ENCODE measurements at regions not wholly inside any gene's neighbourhood (a gene's known extent, or its start where the extent isn't known, plus 50 kb on each side); places are given as distances from the start of the nearest gene placed in this dataset.

DNA sequence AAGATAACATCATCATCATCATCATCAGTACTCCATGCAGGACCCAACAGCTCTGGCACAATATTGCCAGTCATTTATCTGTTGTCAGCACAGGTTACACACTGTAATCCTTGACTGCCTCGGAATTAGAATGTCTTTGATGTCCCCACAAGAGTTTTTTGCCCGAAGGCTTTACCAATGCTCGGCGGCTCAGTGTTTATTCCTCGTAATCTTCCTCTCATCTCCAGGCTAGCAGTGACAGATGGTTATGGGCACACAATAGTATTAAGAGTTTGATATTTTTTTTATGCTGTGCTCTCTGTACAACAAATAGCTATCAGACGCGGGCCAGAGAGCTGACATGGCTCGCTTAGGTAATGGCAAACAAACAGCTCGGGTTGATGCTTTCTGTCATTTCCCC lies 515.2 kb downstream of the ZEB2 start:
- no peaks in the 10 kb centered on the region for H3K27me3 ChIP-seq (ENCODE audit: control insufficient read depth in 2 of 2, insufficient read depth in 2 of 2, low read length in 2 of 2)
- WGBS (ENCODE audit: insufficient coverage), result 100% methylated on average over 1 of the region's 9 CpGs
- no peaks in the 10 kb centered on the region for H3K79me2 ChIP-seq (ENCODE audit: insufficient read depth, low read length)
- Mint-ChIP-seq H3K27me3 (ENCODE audit: low read depth in 3 of 3) (no peaks in the 10 kb centered on the region), H3K4me3 (no peak overlapping the region), H3K4me1 (no peaks in the 10 kb centered on the region), H3K27ac (no peak overlapping the region), H3K9me3 (peaks cover 0 to 5% (median 0%) of the 10 kb centered on the region in 7 donors), H3K36me3 (peaks cover 7 to 10% of the 10 kb centered on the region in 2 donors)
- no peaks in the 10 kb centered on the region for H3K9me3 ChIP-seq (replicated peaks in 1 of 2; ENCODE audit: control insufficient read depth in 1 of 2, insufficient read depth in 1 of 2, low read length in 2 of 2)
- no peak overlapping the region for H3K4me2 ChIP-seq (replicated peaks; ENCODE audit: extremely low read depth, low read length, poor library complexity, severe bottlenecking)
- H4K20me1 ChIP-seq (ENCODE audit: insufficient read depth, low read length), result no peaks in the 10 kb centered on the region
- H2AFZ ChIP-seq (ENCODE audit: insufficient read depth, low read depth, low read length, poor library complexity, severe bottlenecking), result no peak overlapping the region
- H3K4me3 ChIP-seq (replicated peaks in 1 of 3; ENCODE audit: low read depth in 2 of 3, low read length in 3 of 3), result no peak overlapping the region
- H3K4me1 ChIP-seq (ENCODE audit: control insufficient read depth in 1 of 2, insufficient read depth in 2 of 2, low read length in 2 of 2), result no peaks in the 10 kb centered on the region
- H3K9ac ChIP-seq (ENCODE audit: insufficient read depth, low read length, poor library complexity, severe bottlenecking), result no peak overlapping the region
- TF ChIP-seq, protein P1, sequence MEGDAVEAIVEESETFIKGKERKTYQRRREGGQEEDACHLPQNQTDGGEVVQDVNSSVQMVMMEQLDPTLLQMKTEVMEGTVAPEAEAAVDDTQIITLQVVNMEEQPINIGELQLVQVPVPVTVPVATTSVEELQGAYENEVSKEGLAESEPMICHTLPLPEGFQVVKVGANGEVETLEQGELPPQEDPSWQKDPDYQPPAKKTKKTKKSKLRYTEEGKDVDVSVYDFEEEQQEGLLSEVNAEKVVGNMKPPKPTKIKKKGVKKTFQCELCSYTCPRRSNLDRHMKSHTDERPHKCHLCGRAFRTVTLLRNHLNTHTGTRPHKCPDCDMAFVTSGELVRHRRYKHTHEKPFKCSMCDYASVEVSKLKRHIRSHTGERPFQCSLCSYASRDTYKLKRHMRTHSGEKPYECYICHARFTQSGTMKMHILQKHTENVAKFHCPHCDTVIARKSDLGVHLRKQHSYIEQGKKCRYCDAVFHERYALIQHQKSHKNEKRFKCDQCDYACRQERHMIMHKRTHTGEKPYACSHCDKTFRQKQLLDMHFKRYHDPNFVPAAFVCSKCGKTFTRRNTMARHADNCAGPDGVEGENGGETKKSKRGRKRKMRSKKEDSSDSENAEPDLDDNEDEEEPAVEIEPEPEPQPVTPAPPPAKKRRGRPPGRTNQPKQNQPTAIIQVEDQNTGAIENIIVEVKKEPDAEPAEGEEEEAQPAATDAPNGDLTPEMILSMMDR (IDR thresholded peaks at IDR 0.05), result no peak
- H3K27ac ChIP-seq (ENCODE audit: low read depth in 1 of 2, low read length in 2 of 2), result no peak overlapping the region
- intact Hi-C loops (cut with micrococcal nuclease), result no loop called here
- peaks cover 0 to 7% of the 10 kb centered on the region in 2 donors for H3K36me3 ChIP-seq (replicated peaks in 1 of 2; ENCODE audit: control insufficient read depth in 1 of 2, insufficient read depth in 2 of 2, low read length in 2 of 2)
- no peak for DNase-seq

DNA sequence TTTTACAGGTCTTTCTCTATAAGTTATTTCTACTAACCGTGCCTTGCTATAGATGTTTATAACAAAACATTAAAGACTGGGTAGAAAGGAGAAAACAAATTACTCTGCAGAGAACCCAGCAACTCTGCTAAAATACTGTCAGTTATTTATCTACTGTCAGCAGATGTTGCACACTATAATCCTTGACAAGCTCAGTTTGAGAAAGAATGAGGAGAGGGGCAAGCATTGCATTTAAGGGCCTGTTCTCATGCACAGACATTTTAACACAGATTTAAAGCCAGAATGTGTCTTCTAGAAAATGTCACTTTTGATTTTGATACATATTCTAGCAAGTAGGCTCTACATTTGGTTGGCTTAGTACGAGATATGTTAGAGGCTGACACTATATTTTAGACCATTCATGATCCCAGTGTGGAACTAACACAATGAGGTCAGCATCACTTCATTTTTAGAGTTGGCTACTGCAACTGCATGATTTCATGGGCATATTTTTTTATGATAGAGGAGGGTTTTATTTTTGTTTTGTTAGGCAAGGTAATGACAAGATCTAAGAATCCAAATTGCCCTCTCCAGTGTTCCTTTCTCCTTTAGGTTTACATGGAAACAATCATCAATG lies 516.4 kb downstream of the ZEB2 start:
- peaks cover 0 to 7% of the 10 kb centered on the region in 2 donors for H3K36me3 ChIP-seq (replicated peaks in 1 of 2; ENCODE audit: control insufficient read depth in 1 of 2, insufficient read depth in 2 of 2, low read length in 2 of 2)
- H3K79me2 ChIP-seq (ENCODE audit: insufficient read depth, low read length), result no peaks in the 10 kb centered on the region
- Mint-ChIP-seq H3K27ac (no peak overlapping the region), H3K9me3 (peaks cover 0 to 4% (median 0%) of the 10 kb centered on the region in 7 donors), H3K4me3 (no peak overlapping the region), H3K27me3 (ENCODE audit: low read depth in 3 of 3) (peaks cover 0 to 2% (median 0%) of the 10 kb centered on the region in 3 donors), H3K4me1 (no peaks in the 10 kb centered on the region), H3K36me3 (peaks cover 5 to 7% of the 10 kb centered on the region in 2 donors)
- no peak overlapping the region for H3K4me3 ChIP-seq (replicated peaks in 1 of 3; ENCODE audit: low read depth in 2 of 3, low read length in 3 of 3)
- H3K4me1 ChIP-seq (ENCODE audit: control insufficient read depth in 1 of 2, insufficient read depth in 2 of 2, low read length in 2 of 2), result no peaks in the 10 kb centered on the region
- H3K27me3 ChIP-seq (ENCODE audit: control insufficient read depth in 2 of 2, insufficient read depth in 2 of 2, low read length in 2 of 2), result no peaks in the 10 kb centered on the region
- WGBS (ENCODE audit: insufficient coverage), result no CpG with 5 or more reads among the region's 2 CpGs
- H3K4me2 ChIP-seq (replicated peaks; ENCODE audit: extremely low read depth, low read length, poor library complexity, severe bottlenecking), result no peak overlapping the region
- no peak overlapping the region for H3K9ac ChIP-seq (ENCODE audit: insufficient read depth, low read length, poor library complexity, severe bottlenecking)
- H3K9me3 ChIP-seq (replicated peaks in 1 of 2; ENCODE audit: control insufficient read depth in 1 of 2, insufficient read depth in 1 of 2, low read length in 2 of 2), result no peaks in the 10 kb centered on the region
- H4K20me1 ChIP-seq (ENCODE audit: insufficient read depth, low read length), result no peaks in the 10 kb centered on the region
- intact Hi-C loops (cut with micrococcal nuclease), result no loop called here
- H3K27ac ChIP-seq (ENCODE audit: low read depth in 1 of 2, low read length in 2 of 2), result no peak overlapping the region
- no peak for DNase-seq
- H2AFZ ChIP-seq (ENCODE audit: insufficient read depth, low read depth, low read length, poor library complexity, severe bottlenecking), result no peak overlapping the region
- TF ChIP-seq, protein P1 (IDR thresholded peaks at IDR 0.05), result no peak

Measured in CD14-positive monocyte (primary cell).